ELR (cell line): ENCODE measurements at regions not wholly inside any gene's neighbourhood (a gene's known extent, or its start where the extent isn't known, plus 50 kb on each side); places are given as distances from the start of the nearest gene placed in this dataset.

ENCODE experiments used
- DNase-seq: peaks from one replicate; pipeline ENCODE4 v3.0.0-alpha.2; 2015; ENCODE audit warnings: low read depth

- no peak for DNase-seq
Observed at GRCh38 chr9:19511694-19512093, 102.9 kb downstream of the ACER2 start.

GRCh38 chr9:19510907-19511306 is 102.1 kb downstream of the ACER2 start:
- no peak for DNase-seq
